HCT116 (cell line): ENCODE measurements at regions not wholly inside any gene's neighbourhood (a gene's known extent, or its start where the extent isn't known, plus 50 kb on each side); places are given as distances from the start of the nearest gene placed in this dataset.

Source experiments
- ATAC-seq: fragments of 200-7000 bp; cut with Tn5 transposase; 2 replicates; pipeline ENCODE4 v1.9.1; 2020; ENCODE audit warnings: mild to moderate bottlenecking, moderate library complexity
- BruUV-seq: library from RNA; stranded (reverse); fragments of 400-500 nt; replicated peaks from 2 replicates; lab custom pipeline; 2021; lab: Mats Ljungman, UMichigan
- CTCF ChIA-PET: fragments of 300-600 bp; sonication (Branson Sonifier 250); formaldehyde crosslinking; loops from one replicate; lab custom pipeline; 2021; ENCODE audit warnings: antibody characterized with exemption; lab: Charles Lee
- POLR2A ChIA-PET: fragments of 300-600, 350-600 bp; sonication (Branson Sonifier 250); formaldehyde crosslinking; loops from one replicate; lab custom pipeline; 2021; ENCODE audit warnings: antibody characterized with exemption; lab: Charles Lee
- RAD21 ChIA-PET, 2 experiments: fragments of 300-600 bp; sonication (Branson Sonifier 250); formaldehyde crosslinking; loops; one replicate each; lab custom pipeline; 2023; ENCODE audit warnings: low total read pairs in 2 of 2; ENCODE audit not compliant: uncharacterized antibody in 2 of 2, unreplicated experiment in 2 of 2, low non-redundant PET in 1 of 2; lab: Charles Lee
- DNase-seq: peaks from one replicate; pipeline ENCODE4 v3.0.0-alpha.2; 2010; ENCODE audit warnings: low read depth, low spot score
- H2AFZ ChIP-seq: fragments of 200-600 bp; shearing (Covaris generic), sonication (generic); 2 replicates; pipeline ENCODE4 v1.6.1; 2017; ENCODE audit warnings: low read depth, mixed run types, mixed read lengths, antibody characterized with exemption, low read length; ENCODE audit not compliant: poor library complexity, severe bottlenecking
- H3K27ac ChIP-seq: 2 replicates; pipeline ENCODE4 v1.5.1; 2012; ENCODE audit warnings: low read depth, low read length
- H3K27me3 ChIP-seq: fragments of 200-600 bp; sonication (generic); 2 replicates; pipeline ENCODE4 v1.6.1; 2016; ENCODE audit warnings: mixed run types, low read length, mixed read lengths; ENCODE audit not compliant: insufficient read depth
- H3K36me3 ChIP-seq, 2 experiments: fragments of 200-500 bp in 1 of 2; fragments of 200-600 bp in 1 of 2; sonication (Bioruptor generic) in 1 of 2; sonication (generic) in 1 of 2; 2 replicates each; pipeline versions ENCODE4 v1.5.1 to v1.6.1; 2014 to 2016; ENCODE audit warnings: low read length in 2 of 2, inconsistent platforms in 1 of 2, mixed read lengths in 1 of 2, mixed run types in 1 of 2; ENCODE audit not compliant: insufficient read depth in 2 of 2, control insufficient read depth in 1 of 2
- H3K4me1 ChIP-seq, 2 experiments: fragments of 200-600 bp in 1 of 2; sonication (generic) in 1 of 2; 2 replicates each; pipeline versions ENCODE4 v1.5.1 to v1.6.1; 2012 to 2017; ENCODE audit warnings: low read length in 2 of 2, inconsistent platforms in 1 of 2, mild to moderate bottlenecking in 1 of 2, mixed read lengths in 1 of 2, mixed run types in 1 of 2, moderate library complexity in 1 of 2; ENCODE audit not compliant: insufficient read depth in 2 of 2, control insufficient read depth in 1 of 2
- H3K4me2 ChIP-seq: fragments of 200-600 bp; sonication (generic); 2 replicates; pipeline ENCODE4 v1.6.1; 2017; ENCODE audit warnings: mixed run types, low read length, mixed read lengths
- H3K4me3 ChIP-seq, 2 experiments: fragments of 200-600 bp in 1 of 2; sonication (generic) in 1 of 2; replicated peaks in 1 of 2; 2 replicates each; pipeline ENCODE4 v1.5.1; 2011 to 2016; ENCODE audit warnings: low read length in 2 of 2, control low read depth in 1 of 2, low read depth in 1 of 2, mild to moderate bottlenecking in 1 of 2, mixed read lengths in 1 of 2, mixed run types in 1 of 2
- H3K79me2 ChIP-seq: fragments of 200-600 bp; sonication (generic); 2 replicates; pipeline ENCODE4 v1.6.1; 2017; ENCODE audit warnings: mild to moderate bottlenecking, mixed run types, low read length, moderate library complexity, mixed read lengths; ENCODE audit not compliant: insufficient read depth
- H3K9ac ChIP-seq: fragments of 200-600 bp; sonication (generic); 2 replicates; pipeline ENCODE4 v1.6.1; 2016; ENCODE audit warnings: low read length, mixed read lengths
- H3K9me2 ChIP-seq: fragments of 200-600 bp; sonication (generic), shearing (Covaris generic); 2 replicates; pipeline ENCODE4 v1.6.1; 2017; ENCODE audit warnings: mixed run types, mild to moderate bottlenecking, moderate library complexity; ENCODE audit not compliant: insufficient read depth
- H3K9me3 ChIP-seq, 2 experiments: fragments of 200-500 bp in 1 of 2; fragments of 200-600 bp in 1 of 2; sonication (Bioruptor generic) in 1 of 2; sonication (generic) in 1 of 2; 2 replicates each; pipeline ENCODE4 v1.6.1; 2014 to 2017; ENCODE audit warnings: low read length in 2 of 2, mixed read lengths in 2 of 2, inconsistent platforms in 1 of 2, low read depth in 1 of 2, mild to moderate bottlenecking in 1 of 2, mixed run types in 1 of 2, moderate library complexity in 1 of 2; ENCODE audit not compliant: control insufficient read depth in 1 of 2, insufficient read depth in 1 of 2
- H4K20me1 ChIP-seq: fragments of 200-600 bp; sonication (generic), shearing (Covaris generic); 2 replicates; pipeline ENCODE4 v1.6.1; 2017; ENCODE audit warnings: mixed run types, mild to moderate bottlenecking, moderate library complexity; ENCODE audit not compliant: insufficient read depth
- CBX3 ChIP-seq: IDR thresholded peaks from 2 replicates; pipeline ENCODE4 v1.6.1; 2012; ENCODE audit warnings: low read depth
- CEBPB ChIP-seq: IDR thresholded peaks from 2 replicates; pipeline ENCODE4 v1.6.1; 2012; ENCODE audit warnings: low read depth
- EGR1 ChIP-seq: IDR thresholded peaks from 2 replicates; pipeline ENCODE4 v1.6.1; 2012; ENCODE audit warnings: low read depth
- ELF1 ChIP-seq: IDR thresholded peaks from 2 replicates; pipeline ENCODE4 v1.6.1; 2012; ENCODE audit warnings: low read depth, borderline replicate concordance
- EZH2phosphoT487 ChIP-seq: fragments of 200-600 bp; IDR thresholded peaks from 2 replicates; pipeline ENCODE4 v1.6.1; 2018; ENCODE audit warnings: antibody characterized with exemption, borderline replicate concordance
- FOSL1 ChIP-seq: IDR thresholded peaks from 2 replicates; pipeline ENCODE4 v1.6.1; 2012; ENCODE audit warnings: low read depth
- JUND ChIP-seq: IDR thresholded peaks from 2 replicates; pipeline ENCODE4 v1.6.1; 2012
- POLR2AphosphoS5 ChIP-seq: IDR thresholded peaks from 2 replicates; pipeline ENCODE4 v1.6.1; 2011; ENCODE audit warnings: mild to moderate bottlenecking, low read depth, low read length, moderate library complexity
- RAD21 ChIP-seq: IDR thresholded peaks from 2 replicates; pipeline ENCODE4 v1.6.1; 2012; ENCODE audit warnings: low read depth, mild to moderate bottlenecking
- SIN3A ChIP-seq: IDR thresholded peaks from 2 replicates; pipeline ENCODE4 v1.6.1; 2012; ENCODE audit warnings: low read depth
- SP1 ChIP-seq: IDR thresholded peaks from 2 replicates; pipeline ENCODE4 v1.6.1; 2012; ENCODE audit warnings: low read depth
- SRF ChIP-seq: IDR thresholded peaks from 2 replicates; pipeline ENCODE4 v1.6.1; 2012; ENCODE audit warnings: low read depth
- TCF7L2 ChIP-seq: IDR thresholded peaks from 2 replicates; pipeline ENCODE4 v1.7.0; 2011; ENCODE audit warnings: borderline replicate concordance, inconsistent platforms; ENCODE audit not compliant: insufficient read depth, insufficient read length; ENCODE audit errors: extremely low read depth
- YY1 ChIP-seq: IDR thresholded peaks from 2 replicates; pipeline ENCODE4 v1.6.1; 2011; ENCODE audit warnings: low read length, low read depth, moderate library complexity, mild to moderate bottlenecking; ENCODE audit not compliant: insufficient replicate concordance; ENCODE audit errors: extremely low read depth
- ZFX ChIP-seq: fragments of 450-650 bp; IDR thresholded peaks from 2 replicates; pipeline ENCODE4 v1.6.1; 2017
- ZNF274 ChIP-seq: fragments of 200-500 bp; sonication (Bioruptor generic); IDR thresholded peaks from 2 replicates; pipeline ENCODE4 v1.6.1; 2014; ENCODE audit warnings: mild to moderate bottlenecking, low read depth, low read length, inconsistent platforms
- intact Hi-C: fragments of 100-400 bp; cut with micrococcal nuclease; formaldehyde crosslinking; loops from 2 replicates; pipeline ENCODE4 v1.10.0; 2022
- TF ChIP-seq, protein P1 (sequence below): IDR thresholded peaks from 2 replicates; pipeline ENCODE4 v1.6.1; 2012
- TF ChIP-seq, protein P2 (sequence below), 3 experiments: fragments of 200-600 bp in 1 of 3; sonication (generic) in 1 of 3; IDR thresholded peaks in 2 of 3; conservative IDR thresholded peaks in 1 of 3; 2 replicates each; pipeline ENCODE4 v1.5.1; 2012 to 2017; ENCODE audit warnings: low read depth in 2 of 3, low read length in 2 of 3, antibody characterized with exemption in 1 of 3, borderline replicate concordance in 1 of 3, control low read depth in 1 of 3, mild to moderate bottlenecking in 1 of 3, mixed read lengths in 1 of 3, mixed run types in 1 of 3, moderate library complexity in 1 of 3; ENCODE audit not compliant: insufficient read depth in 1 of 3

DNA sequence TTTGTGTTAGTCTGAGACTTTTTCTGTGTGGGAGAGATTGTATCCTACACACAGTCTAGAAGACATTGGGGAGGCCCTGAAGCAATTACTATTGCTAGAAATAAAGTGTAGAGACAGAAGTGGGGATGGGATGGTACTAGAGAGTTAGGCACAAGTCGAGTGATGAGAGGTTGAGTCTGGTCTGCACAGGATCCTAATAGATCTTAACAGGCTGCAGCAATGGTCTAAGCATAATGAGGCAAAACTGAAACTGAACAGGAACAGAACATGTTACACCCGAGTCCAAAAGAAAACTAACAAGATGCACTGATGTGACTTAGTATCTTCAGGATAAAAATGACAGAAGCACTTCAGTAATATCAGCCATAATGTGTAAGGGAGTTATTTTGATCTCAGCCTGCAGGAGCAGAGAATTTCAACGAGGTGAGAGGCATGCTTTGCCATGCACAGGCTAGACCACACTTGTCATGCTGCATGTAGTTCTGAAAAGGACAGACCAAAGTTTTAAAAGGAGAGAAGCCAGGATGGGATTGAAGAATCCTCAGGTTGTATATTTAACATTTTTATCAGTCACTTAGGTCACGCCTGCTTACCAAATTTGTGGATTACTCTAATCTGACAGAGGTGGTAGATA is 205.8 kb upstream of the BOD1L1 start:
- no TSS peak for BruUV-seq
- Histone ChIP-seq H3K9me3 (no peaks in the 10 kb centered on the region), H3K4me1 (no peaks in the 10 kb centered on the region), H4K20me1 (no peaks in the 10 kb centered on the region), H3K9me2 (no peaks in the 10 kb centered on the region), H3K27me3 (no peaks in the 10 kb centered on the region)
- POLR2A ChIA-PET, result no interaction called here
- RAD21 ChIA-PET, result no interaction called here
- CTCF ChIA-PET, result no interaction called here
- intact Hi-C loops, result no loop called here
- TF ChIP-seq SIN3A (no peak), ZFX (no peak)
- TF ChIP-seq, protein P1, sequence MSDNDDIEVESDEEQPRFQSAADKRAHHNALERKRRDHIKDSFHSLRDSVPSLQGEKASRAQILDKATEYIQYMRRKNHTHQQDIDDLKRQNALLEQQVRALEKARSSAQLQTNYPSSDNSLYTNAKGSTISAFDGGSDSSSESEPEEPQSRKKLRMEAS, result no peak
- TF ChIP-seq, all 23 proteins: peak for 0
- no peak overlapping the region for H3K27ac ChIP-seq
- H3K9ac ChIP-seq, result no peak overlapping the region
- H3K4me2 ChIP-seq, result no peak overlapping the region
- no peaks in the 10 kb centered on the region for H3K36me3 ChIP-seq
- ATAC-seq (no peak), DNase-seq (no peak)
- no peaks in the 10 kb centered on the region for H3K79me2 ChIP-seq
- H3K4me3 ChIP-seq, result no peak overlapping the region
- H2AFZ ChIP-seq, result no peak overlapping the region

DNA sequence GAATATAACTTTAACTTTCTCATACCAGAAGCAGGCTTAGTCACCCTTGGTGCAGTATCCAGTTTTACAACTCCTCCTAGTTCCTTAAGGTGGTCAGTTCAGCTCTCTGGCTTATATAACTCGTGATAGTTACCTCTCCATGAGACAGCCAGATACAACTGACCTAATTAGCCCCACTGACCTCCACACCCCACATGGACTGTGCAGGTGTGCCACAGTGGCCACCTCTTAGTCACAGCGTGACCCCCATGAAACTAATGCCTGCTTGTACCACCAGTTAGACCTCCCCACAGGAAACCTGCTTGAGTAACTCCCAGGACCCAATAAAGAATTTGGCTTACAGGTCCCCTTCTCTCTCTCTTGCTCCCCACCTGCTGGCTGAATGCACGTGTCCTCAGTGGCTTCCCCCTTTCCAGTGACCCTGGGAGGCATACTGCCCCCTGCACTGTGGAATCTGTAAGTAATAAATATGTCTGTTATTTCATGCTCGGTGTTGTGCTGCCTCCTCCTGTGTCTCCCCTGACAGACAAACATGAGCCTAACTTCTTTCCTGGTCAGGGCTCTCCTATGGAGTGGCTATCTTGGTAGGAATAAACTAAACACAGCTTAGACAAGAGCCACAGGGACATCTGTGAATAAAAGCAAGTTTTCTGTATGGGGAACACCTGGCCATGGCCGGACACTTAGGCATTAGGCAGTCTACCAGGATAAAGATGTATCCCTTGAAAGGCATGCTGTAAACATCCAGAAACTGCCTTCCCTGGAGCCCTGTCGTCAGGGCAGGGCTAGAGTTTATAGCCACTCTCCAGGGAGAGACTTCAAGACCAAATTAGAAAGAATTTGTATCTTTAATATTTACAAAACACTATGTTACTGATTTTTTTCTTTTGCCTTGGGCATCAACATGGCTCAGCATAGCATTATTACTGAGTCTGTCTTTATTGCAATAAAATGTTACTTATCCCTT is 209.7 kb upstream of the BOD1L1 start:
- ChIA-PET CTCF (no interaction called here), RAD21 (no interaction called here), POLR2A (no interaction called here)
- no peak overlapping the region for H3K9ac ChIP-seq
- H3K9me3 ChIP-seq, result no peaks in the 10 kb centered on the region
- ATAC-seq (no peak), DNase-seq (no peak)
- H3K4me3 ChIP-seq, result no peak overlapping the region
- BruUV-seq, result no TSS peak
- no peaks in the 10 kb centered on the region for H4K20me1 ChIP-seq
- H3K27ac ChIP-seq, result no peak overlapping the region
- intact Hi-C loops, result no loop called here
- H3K9me2 ChIP-seq, result no peaks in the 10 kb centered on the region
- no peaks in the 10 kb centered on the region for H3K27me3 ChIP-seq
- no peak overlapping the region for H2AFZ ChIP-seq
- H3K4me1 ChIP-seq, result no peaks in the 10 kb centered on the region
- no peaks in the 10 kb centered on the region for H3K36me3 ChIP-seq
- H3K79me2 ChIP-seq, result no peaks in the 10 kb centered on the region
- H3K4me2 ChIP-seq, result no peak overlapping the region
- TF ChIP-seq SRF (no peak), TCF7L2 (no peak), CEBPB (no peak), JUND (no peak), SIN3A (no peak), ZNF274 (no peak), FOSL1 (no peak), RAD21 (no peak), CBX3 (no peak), YY1 (no peak), POLR2AphosphoS5 (no peak), EZH2phosphoT487 (no peak), SP1 (no peak), ELF1 (no peak), EGR1 (no peak)
- TF ChIP-seq, protein P2, sequence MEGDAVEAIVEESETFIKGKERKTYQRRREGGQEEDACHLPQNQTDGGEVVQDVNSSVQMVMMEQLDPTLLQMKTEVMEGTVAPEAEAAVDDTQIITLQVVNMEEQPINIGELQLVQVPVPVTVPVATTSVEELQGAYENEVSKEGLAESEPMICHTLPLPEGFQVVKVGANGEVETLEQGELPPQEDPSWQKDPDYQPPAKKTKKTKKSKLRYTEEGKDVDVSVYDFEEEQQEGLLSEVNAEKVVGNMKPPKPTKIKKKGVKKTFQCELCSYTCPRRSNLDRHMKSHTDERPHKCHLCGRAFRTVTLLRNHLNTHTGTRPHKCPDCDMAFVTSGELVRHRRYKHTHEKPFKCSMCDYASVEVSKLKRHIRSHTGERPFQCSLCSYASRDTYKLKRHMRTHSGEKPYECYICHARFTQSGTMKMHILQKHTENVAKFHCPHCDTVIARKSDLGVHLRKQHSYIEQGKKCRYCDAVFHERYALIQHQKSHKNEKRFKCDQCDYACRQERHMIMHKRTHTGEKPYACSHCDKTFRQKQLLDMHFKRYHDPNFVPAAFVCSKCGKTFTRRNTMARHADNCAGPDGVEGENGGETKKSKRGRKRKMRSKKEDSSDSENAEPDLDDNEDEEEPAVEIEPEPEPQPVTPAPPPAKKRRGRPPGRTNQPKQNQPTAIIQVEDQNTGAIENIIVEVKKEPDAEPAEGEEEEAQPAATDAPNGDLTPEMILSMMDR (IDR thresholded peaks at IDR 0.05 in 2 of 3, conservative IDR thresholded peaks at IDR 0.05 in 1 of 3; ENCODE audit: borderline replicate concordance in 1 of 3, insufficient read depth in 1 of 3, low read depth in 2 of 3, low read length in 2 of 3), result no peak
- TF ChIP-seq, protein P1, result no peak
